NCI-H1105 (cell line): ENCODE measurements at regions not wholly inside any gene's neighbourhood (a gene's known extent, or its start where the extent isn't known, plus 50 kb on each side); places are given as distances from the start of the nearest gene placed in this dataset.
"Not testable (repeated sequence)": the region's sequence is repeated elsewhere in the genome, so short reads cannot be mapped to it uniquely, and the experiment has no call there.

Source experiments
- DNase-seq: peaks from one replicate; lab custom pipeline; 2025; lab: John Stamatoyannopoulos, UW

GRCh38 chr4:126850286-126850685 lies 782.5 kb upstream of the INTU start:
- DNase-seq, result no peak

DNA sequence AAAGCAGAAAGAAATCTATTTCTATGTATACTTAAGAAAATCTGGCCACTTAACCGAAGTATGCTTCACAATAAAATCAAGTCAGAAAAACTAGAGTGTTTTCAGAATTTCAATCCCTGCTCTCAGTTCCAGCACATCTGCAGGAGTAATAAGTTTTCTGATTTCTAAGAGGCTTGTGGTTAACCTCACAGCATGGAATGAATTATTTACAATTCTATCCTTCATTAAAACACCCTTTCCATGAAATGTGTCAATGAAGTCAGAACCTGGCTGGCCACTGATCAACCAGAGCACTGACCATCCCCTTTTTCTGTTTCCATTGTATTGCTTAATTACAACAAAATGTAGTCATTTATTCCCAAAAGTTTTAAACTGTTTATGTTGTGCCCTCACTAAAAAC lies 781.4 kb upstream of the INTU start:
- no peak for DNase-seq

GRCh38 chr4:126853715-126854114 lies 779.0 kb upstream of the INTU start:
- no peak for DNase-seq

DNA sequence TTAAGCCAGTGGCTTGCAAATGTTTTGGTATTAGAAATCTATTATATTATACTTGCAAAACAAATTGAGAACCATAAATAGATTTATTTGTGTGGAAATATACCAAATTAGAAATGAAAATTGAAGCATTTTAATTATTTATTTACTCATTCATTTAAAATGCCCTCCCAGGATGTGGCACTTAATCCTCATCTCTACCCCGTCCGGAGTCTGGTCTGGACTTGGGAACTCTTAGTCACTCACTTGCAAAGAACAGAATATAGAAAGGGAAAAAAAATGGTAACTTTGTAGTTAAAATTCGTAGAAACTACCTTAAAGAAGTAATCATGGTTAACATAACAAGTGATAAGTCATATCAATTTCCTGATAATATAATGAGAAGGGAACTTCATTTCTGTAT lies 775.9 kb upstream of the INTU start:
- no peak for DNase-seq

DNA sequence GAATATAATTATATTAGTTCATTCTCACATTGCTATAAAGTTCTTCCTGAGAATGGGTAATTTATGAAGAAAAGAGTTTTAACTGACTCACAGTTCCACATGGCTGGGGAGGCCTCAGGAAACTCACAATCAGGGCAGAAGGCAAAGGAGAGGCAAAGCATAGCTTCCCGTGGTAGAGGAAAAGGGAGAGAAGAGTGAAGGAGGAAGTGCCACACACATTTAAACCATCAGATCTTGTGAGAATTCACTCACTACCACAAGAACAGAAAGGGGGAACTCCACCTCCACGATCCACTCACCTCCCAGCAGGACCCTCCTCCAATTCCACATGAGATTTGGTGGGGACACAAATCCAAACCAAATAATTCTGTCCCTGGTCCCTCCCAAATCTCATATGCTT lies 773.4 kb upstream of the INTU start:
- DNase-seq, result no peak

GRCh38 chr4:126859872-126860271 lies 772.9 kb upstream of the INTU start:
- DNase-seq, result no peak

GRCh38 chr4:126860308-126860707 lies 772.4 kb upstream of the INTU start:
- DNase-seq, result no peak

DNA sequence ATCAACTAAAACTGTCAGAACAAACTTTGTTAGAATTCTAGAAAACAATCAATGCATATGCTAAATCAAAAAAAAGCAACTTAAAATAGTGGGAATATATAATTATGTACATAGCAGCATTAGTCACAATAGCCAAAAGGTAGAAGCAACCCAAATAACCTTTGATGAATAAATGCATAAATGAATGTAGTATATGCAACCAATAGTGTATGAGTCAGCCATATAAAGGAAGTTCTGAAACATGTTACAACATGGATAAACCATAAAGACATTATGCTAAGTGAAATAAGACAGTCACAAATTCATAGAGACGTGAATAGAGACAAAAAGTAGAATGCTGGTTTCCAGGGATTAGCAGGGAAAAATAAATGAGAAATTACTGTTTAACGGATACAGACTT lies 762.8 kb upstream of the INTU start:
- no peak for DNase-seq

DNA sequence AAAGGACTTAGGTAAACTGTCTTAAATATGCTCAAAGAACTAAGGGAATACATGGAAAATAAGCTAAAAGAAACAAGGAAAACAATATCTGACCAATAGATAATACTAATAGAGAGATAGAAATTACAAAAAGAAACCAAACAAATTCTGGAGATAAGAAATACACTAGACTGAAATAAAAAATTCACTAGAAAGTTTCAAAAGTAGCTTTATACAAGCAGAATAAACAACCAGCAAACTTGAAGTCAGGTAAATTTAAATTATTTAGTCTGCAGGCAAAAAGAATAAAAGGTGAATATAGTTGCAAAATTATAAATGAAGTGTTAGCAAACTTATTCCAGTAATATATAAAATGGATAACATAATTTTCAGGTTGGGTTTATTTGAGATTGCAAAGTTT lies 760.9 kb upstream of the INTU start:
- no peak for DNase-seq

- no peak for DNase-seq
These were observed 758.2 kb upstream of the INTU start for GRCh38 chr4:126874533-126874932.

- DNase-seq, result no peak
These were observed 743.8 kb upstream of the INTU start for GRCh38 chr4:126888968-126889367.

DNA sequence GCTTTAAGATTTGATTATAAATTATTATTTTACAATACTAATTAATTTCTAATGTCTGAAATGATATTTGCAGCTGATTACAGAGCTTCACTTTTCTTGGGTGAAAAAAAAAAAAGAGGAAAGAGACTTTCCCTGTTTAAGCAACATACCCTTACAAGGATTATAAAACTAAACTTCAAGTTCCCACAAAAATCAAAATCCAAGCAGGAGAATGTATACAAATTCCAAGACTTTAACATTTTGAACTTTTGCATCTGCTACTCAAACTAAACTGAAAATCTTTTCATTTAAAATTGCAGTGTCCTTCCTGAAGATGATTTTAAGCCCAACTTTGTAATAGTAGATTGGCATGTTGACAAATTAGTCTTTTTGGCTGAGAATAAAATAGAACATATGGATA lies 742.4 kb upstream of the INTU start:
- no peak for DNase-seq

- no peak for DNase-seq
These were observed 741.8 kb upstream of the INTU start for GRCh38 chr4:126890994-126891393.

- no peak for DNase-seq
These were observed 737.8 kb upstream of the INTU start for GRCh38 chr4:126894963-126895362.

DNA sequence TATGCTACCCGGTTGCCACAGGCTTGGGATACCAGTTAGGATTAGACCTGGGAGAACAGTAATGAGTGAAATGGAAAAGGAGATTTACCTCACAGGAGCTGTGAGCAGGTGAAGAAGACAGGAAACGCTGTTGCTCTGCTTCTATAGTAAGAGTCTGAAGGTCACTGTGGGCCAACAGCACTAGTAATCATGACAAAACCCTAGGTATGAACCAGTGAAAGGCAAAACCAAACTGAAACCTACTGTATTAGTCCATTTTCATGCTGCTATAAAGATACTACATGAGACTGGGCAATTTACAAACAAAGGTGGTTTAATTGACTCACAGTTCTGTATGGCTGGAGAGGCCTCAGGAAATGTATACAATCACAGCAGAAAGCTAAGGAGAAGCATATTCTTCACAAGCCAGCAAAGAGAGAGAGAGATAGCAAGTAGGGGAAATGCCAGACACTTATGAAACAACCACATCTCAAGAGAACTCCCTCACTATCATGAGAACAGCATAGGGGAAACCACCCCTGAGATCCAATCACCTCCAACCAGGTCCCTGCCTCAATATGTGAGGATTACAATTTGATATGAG lies 736.7 kb upstream of the INTU start:
- no peak for DNase-seq

GRCh38 chr4:126897038-126897437 lies 735.7 kb upstream of the INTU start:
- no peak for DNase-seq

GRCh38 chr4:126898815-126899214 lies 733.9 kb upstream of the INTU start:
- DNase-seq, result no peak

DNA sequence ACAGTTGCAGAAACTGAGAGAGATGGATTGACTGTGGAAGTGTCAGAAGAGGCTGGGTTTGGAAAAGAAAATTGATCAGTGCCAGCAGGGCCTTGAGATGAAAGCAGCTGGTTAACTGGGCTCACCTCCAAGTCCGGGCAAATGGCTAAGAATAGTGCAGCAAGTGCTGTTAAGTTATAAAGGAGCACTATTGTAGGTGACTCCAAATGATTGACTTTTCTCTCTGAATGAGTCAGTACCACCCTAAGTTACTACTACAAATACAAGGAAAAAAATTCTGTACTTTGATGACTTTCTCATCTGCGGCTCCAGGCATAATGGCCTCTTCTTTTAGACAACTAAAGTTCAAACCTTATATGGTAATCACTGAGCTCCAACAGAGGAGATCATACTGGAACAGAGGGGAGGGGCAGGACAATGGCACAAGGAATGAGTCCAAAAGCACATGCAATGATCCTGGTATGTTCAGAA lies 733.4 kb upstream of the INTU start:
- no peak for DNase-seq

GRCh38 chr4:126906466-126906865 lies 726.3 kb upstream of the INTU start:
- no peak for DNase-seq

DNA sequence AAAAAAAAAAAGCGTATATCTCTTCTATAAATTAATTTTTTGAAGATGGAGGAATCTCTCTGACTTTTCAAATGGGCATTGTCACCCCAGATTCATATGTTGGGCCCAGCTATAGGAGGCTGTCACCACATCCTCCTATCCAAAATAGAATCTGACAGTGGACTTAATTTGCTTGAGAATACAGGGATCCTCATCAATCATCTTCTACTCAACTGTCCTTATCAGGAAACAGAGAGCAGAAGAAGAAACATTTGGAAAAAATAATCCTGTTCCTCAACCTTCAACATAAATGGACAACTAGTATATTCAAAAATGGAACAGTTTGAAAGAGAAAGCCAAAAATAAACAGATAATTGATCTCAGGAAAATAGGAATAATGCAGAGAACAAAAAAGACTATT lies 725.4 kb upstream of the INTU start:
- DNase-seq, result no peak

DNA sequence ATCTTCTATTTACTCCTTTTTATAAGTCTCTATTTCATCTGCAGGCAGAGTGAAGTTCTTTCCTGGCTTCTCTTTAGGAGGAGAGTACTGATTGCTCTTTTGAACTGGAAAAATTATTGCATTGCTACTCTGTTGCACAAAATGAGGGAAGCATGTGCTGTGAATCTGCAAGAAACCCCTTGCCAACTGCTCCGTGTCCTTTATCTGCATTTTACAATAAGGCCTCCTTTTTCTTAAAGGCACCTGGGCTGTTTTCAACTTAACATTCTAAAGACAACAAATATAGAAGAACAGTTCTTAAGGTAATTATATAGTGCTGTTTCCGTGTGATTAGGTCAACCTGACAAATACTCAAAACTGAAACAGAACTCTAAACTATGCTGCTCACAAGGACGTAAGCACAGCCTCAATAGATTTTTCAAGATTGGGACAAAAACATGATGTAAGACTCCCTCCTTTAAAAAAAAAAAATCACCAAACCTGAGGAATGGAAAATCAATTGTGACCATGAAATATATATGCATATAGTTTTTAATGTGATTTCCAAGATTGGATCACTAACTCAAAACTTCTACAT lies 716.6 kb upstream of the INTU start:
- DNase-seq, result no peak

- no peak for DNase-seq
These were observed 716.1 kb upstream of the INTU start for GRCh38 chr4:126916626-126917140.

DNA sequence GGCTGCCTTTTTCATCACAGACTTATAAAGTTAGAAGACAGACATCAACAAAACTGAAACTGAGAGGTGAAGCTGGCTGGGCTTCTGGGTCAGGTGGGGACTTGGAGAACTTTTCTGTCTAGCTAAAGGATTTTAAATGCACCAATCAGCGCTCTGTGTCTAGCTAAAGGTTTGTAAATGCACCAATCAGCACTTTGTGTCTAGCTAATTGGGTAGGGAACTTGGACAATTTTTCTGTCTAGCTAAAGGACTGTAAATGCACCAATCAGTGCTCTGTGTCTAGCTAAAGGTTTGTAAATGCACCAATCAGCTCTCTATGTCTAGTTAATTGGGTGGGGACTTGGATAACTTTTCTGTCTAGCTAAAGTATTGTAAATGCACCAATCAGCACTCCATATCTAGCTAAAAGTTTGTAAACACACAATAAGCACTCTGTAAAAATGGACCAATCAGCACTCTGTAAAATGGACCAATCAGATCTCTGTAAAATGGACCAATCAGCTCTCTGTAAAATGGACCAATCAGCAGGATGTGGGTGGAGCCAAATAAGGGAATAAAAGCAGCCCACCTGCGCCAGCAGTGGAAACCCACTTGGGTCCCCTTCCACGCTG lies 710.3 kb upstream of the INTU start:
- not testable (repeated sequence) for DNase-seq

DNA sequence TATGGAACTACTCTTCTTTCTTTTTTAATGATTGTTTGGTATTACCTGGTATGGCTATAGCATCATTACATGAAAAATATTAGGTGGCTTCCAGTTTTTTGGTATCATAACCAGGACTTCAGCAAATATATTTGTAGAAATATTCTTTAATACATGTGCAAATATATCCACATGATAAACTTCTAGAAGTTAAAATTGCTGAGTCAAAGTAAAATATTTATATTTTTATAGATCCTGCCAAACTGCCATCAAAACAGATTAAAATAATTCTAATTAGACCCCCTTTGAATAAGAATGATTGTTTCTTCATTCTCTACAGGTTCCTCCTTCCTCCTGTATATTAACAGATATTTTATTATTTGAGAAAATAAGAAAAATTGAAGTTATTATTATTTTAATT lies 708.5 kb upstream of the INTU start:
- no peak for DNase-seq
